GM18873 (cell line): ENCODE measurements at regions not wholly inside any gene's neighbourhood (a gene's known extent, or its start where the extent isn't known, plus 50 kb on each side); places are given as distances from the start of the nearest gene placed in this dataset.
"Not testable (repeated sequence)": the region's sequence is repeated elsewhere in the genome, so short reads cannot be mapped to it uniquely, and the experiment has no call there.

Source experiments
- ATAC-seq: cut with Tn5 transposase; IDR thresholded peaks from one replicate; pipeline ENCODE4 v1.9.1; 2021; ENCODE audit warnings: mild to moderate bottlenecking, moderate library complexity, moderate number of reproducible peaks; ENCODE audit not compliant: unreplicated experiment, low FRiP score

DNA sequence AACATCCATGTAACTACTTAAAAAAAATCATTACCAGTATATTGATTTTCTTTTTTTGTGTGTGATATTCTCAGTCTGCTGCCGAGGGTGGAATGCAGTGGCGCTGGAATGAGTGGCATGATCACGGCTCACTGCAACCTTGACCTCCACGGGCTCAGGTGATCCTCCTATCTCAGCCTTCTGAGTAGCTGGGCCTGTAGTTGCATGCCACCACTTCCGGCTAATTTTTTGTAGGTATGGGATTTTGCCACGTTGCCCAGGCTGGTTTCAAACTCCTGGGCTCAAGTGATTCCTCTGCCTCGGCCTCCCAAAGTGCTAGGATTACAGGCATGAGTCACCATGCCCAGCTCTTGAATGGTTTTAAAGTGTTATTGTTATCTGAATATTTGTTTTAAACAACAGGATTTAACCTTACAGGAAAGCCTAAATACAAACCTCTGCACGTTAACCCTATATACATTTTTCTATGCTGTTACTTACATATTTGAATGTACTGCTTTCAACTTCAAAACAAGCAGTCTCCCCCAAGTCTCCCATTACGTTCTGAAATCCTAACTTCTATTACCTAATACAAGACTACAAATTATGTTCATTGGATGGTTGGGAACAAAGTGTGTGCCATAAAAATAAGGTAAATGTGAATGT, 61.7 kb downstream of the KPNA2 start:
- ATAC-seq = no peak

DNA sequence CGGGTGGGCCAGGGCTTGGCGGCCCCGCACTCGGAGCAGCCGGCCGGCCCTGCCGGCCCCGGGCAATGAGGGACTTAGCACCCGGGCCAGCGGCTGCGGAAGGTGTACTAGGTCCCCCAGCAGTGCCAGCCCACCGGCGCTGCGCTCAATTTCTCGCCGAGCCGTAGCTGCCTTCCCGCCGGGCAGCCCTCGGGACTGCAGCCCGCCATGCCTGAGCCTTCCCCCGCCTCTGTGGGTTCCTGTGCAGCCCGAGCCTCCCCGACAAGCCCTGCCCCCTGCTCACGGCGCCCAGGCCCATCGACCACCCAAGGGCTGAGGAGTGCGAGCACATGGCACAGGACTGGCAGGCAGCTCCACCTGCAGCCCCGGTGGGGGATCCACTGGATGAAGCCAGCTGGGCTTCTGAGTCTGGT, 63.8 kb downstream of the KPNA2 start:
- ATAC-seq = not testable (repeated sequence)

DNA sequence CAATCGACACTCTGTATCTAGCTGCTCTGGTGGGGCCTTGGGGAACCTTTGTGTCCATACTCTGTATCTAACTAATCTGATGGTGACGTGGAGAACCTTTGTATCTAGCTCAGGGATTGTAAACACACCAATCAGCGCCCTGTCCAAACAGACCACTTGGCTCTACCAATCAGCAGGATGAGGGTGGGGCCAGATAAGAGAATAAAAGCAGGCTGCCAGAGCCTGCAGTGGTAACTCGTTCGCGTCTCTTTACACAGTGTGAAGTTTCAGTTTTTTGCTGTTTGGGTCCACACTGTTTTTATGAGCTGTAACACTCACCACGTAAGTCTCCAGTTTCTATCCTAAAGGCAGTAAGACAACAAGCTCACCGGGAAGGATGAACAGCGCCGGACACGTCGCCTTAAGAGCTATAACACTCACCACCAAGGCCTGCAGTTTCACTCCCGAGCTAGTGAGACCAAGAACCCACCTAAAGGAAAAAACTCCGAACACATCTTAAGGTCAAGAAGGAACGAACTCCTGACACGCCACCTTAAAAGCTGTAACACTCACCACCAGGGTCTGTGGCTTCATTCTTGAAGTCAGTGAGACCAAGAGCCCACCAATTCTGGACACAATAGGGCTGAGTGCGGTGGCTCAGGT, 64.6 kb downstream of the KPNA2 start:
- no peak for ATAC-seq

DNA sequence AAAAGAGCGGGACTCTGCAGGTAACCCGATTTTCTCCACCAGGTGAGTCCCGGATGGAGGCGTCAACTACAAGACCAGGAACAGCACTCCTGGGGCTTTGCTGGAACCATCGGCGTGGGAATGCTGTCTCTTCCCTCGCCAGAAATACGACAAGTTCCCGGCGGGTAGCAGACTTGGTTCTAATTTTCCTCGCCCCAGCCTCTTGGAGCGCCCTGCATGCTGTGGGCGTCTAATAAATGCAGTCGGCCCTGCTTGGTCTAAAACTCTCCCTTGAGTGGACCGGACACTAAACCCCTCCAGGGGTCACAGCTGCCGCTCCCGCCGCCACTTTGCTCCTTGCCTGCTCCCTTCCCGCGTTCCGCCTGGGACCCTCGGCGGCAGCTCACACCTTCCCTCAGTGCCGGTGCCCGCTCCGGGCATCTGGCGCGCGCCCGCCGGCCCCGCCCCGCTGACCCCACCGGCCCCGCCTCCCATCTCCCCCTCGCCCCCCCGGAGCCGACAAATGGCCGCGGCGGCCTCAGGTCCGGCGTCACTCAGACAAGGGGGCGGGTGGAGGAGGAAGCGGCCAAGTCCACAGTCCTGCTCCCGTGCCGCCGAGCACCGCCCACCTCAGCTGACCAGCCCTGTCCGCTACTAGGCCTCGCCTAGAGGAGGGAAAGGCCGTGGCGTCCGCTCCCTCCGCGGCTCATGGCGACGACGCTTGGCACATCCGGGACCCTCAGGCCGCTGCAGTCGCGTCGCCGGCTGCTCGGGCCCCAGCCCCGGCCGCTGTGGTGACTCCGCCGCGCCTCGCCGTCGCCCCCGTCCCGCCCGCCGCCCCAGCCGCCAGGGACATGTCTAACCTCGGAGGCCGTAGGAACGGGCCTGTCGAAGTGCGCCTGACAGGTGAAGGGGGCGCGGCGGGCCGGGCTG, 65.8 kb downstream of the KPNA2 start:
- ATAC-seq = peak; percentile 69

DNA sequence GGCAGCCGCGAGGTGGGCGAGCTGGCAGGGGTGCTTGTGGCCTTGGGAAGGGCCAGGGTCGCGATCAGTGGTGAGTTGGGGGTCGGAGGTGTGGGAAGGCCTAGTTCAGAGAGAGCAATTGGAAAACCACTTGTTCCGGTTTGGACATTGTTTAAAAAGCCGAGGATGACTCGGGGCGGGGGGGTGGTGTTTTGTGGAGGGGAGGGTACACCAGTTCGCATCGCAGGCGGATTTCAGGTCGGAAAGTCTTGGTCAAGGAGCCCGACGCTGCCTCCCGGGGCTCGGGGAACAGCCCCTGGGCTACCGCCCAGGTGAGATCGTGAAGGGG, 66.4 kb downstream of the KPNA2 start:
- ATAC-seq = no peak

DNA sequence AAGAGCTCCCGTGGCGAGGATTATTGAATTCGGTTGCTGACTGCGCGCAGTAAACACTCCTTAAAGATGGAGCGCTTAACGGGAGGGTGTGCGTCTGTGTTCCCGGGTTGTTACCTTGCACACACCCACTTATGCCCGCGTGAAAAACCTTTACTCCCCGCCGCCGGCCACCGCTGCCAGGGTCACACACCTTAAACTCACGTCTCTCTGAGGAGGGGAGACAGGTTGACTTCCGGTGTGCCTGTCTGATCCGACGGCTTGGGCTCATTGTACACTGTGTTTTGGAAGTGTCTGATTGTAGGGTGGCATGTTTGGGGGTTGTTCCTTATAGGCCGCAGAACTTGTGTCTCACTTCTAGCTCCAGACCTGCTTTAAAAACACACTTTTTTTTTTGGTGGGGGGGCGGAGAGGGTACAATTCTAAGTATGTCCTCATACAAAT, 66.8 kb downstream of the KPNA2 start:
- no peak for ATAC-seq

DNA sequence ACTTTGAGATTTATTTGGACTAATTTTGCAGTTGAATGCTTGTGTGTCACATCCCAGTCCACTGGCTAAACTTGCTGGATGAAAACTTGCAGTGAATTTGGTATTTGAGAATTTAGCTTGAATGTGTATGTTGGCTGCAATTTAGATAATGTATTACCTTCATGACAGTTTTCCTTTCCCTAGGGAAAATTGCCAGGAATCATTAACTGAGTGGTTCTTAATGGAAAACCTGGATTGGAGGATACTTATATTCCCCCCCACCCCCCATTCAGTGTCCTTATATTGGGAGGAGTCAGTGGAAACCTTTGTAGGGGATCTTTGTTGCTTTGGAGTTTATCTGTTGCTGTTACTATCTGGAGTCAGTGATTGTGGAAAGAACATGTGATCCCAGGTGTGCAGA, 67.6 kb downstream of the KPNA2 start:
- ATAC-seq = no peak

DNA sequence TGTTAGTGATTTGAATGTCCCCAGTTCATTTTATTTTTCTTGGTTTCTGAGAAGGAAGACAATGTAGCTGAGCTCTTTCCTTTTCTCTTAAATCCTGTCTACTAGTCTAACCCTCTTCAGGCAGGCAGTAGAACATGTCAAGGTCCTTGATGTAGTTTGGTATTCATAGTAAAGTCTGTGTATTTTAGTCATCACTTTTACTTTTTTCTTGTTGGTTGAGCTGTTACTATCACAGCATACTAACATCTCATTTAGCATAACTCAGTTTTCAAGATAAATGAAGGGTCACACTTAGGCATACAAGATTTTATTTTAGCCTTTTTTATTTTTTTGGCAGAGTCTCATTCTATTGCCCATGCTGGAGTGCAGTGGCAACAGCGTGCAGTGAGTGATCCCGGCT, 70.5 kb downstream of the KPNA2 start:
- ATAC-seq = no peak

DNA sequence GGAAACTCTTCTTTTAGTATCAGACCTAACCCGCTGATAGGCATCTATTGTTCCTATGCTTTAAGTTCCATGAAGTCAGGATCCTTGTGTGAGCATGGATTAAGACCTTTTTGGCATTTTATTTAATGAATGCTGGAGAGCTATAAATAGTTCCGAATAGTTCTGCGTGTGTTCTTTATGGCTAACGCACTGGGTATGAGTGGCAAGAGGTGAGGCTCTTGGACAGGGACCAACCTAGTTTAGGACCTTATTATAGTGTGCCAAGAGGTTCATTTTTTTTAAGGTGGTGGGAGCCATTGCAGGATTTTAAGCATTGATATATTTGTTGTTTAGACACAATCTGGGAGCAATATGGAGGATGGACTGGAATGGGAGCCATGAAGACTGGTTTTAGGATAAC, 71.8 kb downstream of the KPNA2 start:
- ATAC-seq = no peak

DNA sequence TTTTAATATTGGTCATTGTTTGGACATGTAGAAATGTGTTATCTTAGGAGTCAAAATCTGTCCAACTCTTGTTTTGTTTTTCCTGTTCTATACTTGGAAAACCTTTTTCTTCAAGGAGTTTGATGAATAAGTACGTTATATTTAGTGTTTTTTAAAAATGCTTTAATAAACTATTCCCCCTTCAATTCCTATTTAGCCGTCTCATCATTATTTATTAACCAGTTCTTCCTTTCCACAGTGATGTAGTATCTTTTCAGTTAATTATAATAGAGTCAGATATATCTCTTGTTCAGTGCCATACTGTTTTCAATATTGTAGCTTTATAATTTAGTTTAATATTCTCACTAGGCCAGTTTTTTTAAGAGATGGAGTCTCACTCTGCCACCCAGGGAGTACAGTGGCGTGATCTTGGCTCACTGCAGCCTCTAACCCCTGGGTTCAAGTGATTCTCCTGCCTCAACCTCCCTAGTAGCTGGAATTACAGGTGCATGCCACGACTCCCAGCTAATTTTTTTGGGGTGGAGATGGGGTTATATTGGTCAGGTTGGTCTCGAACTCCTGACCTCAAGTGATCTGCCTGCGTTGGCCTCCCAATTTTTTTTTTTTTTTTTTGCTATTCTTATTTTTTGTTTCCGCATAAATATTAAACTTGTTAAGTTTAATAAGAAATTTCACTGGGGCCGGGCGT, 72.9 kb downstream of the KPNA2 start:
- no peak for ATAC-seq

DNA sequence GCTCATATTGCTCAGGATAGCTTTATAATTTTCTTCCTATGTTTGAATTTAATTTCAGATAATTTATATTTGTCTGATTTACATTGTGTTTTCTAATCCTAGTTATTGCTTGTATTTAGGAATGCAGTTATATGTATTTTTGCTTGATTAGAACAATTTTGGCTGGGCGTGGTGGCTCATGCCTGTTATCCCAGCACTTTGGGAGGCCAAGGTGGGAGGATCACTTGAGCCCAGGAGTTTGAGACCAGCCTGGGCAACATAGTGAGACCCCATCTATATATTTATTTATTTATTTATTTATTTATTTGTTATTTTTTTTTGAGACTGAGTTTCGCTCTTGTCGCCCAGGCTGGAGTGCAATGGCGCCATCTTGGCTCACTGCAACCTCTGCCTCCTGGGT, 73.9 kb downstream of the KPNA2 start:
- not testable (repeated sequence) for ATAC-seq

DNA sequence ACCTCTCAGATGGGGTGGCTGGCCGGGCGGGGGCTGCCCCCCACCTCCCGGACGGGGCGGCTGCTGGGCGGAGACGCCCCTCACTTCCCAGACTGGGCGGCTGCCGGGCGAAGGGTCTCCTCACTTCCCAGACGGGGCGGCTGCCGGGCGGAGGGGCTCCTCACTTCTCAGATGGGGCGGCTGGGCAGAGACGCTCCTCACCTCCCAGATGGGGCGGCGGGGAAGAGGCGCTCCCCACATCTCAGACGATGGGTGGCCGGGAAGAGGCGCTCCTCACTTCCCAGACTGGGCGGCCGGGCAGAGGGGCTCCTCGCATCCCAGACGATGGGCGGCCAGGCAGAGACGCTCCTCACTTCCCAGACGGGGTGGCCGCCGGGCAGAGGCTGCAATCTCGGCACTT, 80.7 kb downstream of the KPNA2 start:
- not testable (repeated sequence) for ATAC-seq

DNA sequence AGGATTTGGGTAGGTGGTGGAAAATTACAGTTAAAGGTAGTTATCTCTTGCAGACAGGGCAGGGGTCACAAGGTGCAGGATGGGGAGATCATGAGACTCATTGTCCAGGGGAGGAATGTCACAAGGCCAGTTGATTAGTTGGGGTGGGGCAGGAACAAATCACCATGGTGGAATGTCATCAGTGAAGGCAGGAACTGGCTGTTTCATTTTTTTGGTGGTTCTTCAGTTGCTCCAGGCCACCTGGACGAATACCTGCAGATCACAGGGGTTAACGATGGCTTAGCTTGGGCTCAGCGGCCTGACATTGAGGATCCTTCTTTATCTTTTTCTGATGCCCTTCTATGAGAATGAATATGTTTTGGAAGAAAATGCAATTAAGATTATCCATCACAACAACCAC, 87.1 kb downstream of the KPNA2 start:
- no peak for ATAC-seq

DNA sequence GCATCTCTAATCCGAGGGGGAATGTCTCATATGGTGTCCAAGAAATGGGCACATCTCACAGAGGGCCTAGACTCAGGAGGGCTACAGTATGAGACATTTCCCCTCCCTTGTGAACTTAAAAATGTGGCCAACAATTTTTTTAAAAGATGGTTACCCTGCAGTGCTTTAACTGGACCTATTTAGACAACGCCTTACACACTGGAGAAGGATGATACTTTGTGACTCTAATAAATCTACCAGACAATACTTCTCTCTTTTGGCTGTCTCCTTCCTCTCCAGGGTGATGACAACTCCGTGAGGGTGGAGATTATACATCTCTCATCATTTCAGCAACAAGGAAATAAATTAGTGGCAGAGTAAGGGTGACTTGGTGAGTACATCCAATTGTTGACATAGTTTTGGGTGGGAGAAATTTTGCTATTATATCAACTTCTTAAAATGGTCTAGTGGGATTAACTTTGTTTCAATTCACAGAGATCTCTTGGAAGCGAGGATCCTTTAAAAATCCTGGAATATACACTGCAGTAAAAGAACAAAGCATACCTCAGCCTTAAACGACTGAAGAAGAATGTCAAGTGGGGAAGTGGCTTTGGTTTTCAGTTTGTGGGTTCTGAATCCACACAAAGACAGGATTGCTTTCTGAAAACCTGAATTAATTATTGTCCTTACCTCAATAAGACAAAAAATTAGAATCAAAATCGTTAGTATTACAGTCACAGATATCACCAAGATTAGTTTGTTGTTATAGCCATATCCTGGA, 89.8 kb downstream of the KPNA2 start:
- ATAC-seq = no peak

DNA sequence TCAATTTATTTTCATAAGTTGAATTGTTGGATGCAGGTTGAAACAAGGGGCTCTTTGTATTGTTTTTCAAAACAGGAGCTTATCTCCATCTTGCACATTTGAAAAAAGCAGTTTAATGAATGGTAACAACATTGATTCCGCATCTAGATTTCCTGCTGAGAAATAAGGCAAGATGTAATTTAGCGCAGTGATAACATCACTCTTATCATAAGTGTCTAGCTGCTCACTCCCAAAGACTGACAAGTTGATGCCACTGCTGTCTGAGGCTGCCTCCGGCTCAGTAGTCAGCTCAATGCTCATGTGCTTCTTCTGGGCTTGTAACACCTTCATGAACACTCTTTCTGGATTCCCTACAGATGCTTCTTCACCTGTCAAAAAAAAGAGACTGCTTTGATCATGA, 92.4 kb downstream of the KPNA2 start:
- no peak for ATAC-seq

DNA sequence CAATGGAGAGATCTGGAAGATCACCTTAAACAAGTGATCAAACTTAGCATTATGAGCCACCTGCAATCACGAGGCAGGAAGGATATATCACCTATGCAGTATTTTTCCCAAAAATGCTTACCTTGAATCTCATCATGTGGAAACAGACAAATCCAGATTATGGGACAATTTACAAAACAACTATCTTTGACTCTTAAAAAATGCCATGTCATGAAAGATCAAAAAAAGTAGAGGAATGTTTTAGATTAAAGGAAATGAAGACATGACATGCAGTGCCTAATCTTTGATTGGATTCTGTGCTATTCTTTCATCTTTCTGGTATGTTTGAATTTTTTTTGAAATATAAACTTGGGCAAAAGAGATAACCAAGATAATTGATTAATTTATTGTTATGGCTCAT, 95.9 kb downstream of the KPNA2 start:
- no peak for ATAC-seq

DNA sequence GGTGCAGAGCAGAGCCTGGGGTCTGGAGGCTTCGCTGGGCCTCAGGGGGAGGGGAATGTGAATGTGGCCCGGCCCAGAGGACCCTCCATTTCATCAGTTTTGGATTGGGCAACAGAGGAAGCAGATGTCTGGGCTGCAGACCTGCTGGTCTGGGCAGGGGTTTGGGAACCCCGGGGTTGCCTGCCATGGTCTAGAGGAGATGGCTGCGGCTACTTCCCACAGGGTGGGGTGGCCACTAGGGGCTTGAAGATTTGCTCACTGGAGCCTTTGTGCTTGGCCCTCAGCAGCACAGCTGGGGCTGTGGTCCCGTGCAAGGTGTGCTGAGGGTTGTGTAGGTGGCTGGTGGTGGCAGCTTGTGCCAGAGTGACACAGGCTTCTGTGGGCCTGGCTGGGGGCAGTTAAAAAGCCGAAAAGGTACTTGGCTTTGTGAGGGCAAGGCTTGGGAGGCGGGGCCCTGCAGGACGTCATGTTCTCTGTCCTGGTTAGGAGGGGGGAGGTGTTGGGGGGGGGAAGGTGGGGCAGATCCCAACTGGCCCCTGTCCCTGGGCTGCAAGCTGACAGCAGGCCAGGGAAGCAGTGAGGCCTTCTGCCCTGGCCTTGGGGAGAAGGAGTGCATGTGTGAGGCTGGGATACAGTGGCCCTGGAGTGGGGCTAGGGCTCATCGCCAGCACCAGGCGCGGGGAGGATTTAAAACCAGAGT, 98.0 kb downstream of the KPNA2 start:
- ATAC-seq = no peak

DNA sequence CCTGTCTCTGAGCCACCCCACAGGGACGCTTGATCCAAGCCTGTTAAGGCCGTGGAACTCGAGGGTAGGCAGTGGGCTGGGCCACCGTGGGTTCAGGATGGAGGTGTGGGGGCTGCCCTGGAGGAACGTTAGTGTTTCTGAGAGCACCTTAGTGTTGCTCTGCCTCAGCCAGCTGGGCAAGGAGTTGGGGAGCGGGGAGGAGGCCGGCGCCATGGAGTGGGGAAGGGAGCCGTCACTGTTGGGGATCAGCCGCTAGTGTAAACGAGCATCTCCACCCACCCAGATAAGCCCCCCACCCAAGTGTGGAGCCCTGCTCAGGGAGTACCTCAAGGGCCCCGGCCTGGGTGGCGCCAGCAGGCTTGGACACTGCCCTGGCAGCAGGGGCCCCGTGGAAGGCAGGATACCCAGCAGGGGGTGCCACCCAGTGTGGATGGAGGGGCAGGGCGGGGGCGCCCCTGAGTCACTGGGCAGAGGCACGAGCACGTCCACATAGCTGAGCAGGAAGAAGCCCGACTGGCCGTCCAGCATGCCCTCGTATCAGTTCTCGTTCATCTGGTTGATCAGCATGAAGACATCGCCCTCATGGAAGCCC, 98.6 kb downstream of the KPNA2 start:
- no peak for ATAC-seq

DNA sequence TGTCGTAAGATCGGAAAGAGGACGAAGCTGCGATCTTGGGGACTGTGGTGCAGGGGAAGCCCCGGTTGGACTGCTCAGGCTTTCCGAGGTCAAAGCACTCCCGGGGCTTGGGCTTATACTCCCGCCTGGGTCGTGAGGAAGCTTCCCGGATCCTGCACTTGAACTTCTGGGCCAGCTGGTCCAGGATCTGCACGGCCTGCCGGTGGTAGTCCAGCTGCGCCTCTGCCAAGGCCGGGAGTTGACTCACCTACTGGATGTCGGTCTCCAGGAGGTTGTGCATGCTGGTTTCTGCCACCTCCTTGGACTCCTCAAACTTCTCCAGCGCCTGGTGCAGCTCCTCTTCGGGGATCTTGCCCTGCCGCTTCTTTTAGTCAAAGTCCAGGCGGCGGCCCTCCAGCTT, 99.2 kb downstream of the KPNA2 start:
- no peak for ATAC-seq
